NCI-H82 (cell line): ENCODE measurements at regions not wholly inside any gene's neighbourhood (a gene's known extent, or its start where the extent isn't known, plus 50 kb on each side); places are given as distances from the start of the nearest gene placed in this dataset.

Experiments used
- DNase-seq: peaks from one replicate; lab custom pipeline; 2025; lab: John Stamatoyannopoulos, UW

DNA sequence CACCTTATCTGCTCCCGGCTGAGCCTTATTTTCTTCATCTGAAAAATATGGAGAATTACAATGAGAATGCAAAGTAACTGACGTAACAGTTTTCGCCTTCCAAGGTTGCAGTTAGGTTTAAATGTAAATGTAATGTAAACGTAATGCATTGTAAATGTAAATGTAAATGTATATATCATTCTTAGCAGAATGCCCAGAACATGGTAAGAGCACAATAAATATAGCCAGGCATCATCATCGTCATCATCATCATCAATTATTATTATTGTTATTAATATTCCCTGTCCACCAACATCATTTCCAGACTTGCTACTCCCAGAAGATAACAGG lies 770.0 kb downstream of the MED13L start:
- no peak for DNase-seq

DNA sequence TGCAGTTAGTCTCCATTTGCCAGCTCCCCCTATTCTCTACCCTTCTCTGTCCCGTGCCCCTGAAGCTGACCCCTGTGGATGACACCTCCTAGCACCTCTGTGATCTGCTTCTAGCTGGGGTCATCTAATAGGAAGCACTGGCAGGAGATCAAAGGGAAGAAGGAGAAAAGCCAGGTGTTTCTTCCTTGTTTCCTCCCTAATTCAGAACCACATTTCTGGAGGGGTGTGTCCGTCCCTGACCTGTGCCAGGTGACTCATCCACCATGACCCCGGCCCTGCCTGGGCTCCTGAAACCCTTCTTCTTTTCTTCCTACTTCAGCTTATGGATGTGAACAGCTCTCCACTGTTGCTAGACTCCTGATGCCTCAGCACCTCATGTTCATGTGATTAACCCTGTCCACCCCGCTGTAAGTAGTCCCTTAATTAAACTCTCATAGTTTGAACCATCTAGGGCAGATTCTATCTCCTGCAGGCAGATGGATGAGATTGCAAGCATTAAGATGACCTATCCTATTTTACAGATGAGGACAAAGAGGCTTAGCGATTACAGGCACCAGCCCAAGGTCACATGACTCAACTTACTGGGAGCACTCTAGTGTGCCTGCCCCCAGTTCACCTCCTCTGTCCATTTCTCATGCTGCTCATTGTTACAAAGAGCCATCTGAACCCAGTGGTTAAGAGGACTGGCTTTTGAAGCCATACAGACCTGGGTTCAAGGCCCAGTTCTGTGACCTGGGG lies 770.5 kb downstream of the MED13L start:
- DNase-seq: peak; percentile 71

DNA sequence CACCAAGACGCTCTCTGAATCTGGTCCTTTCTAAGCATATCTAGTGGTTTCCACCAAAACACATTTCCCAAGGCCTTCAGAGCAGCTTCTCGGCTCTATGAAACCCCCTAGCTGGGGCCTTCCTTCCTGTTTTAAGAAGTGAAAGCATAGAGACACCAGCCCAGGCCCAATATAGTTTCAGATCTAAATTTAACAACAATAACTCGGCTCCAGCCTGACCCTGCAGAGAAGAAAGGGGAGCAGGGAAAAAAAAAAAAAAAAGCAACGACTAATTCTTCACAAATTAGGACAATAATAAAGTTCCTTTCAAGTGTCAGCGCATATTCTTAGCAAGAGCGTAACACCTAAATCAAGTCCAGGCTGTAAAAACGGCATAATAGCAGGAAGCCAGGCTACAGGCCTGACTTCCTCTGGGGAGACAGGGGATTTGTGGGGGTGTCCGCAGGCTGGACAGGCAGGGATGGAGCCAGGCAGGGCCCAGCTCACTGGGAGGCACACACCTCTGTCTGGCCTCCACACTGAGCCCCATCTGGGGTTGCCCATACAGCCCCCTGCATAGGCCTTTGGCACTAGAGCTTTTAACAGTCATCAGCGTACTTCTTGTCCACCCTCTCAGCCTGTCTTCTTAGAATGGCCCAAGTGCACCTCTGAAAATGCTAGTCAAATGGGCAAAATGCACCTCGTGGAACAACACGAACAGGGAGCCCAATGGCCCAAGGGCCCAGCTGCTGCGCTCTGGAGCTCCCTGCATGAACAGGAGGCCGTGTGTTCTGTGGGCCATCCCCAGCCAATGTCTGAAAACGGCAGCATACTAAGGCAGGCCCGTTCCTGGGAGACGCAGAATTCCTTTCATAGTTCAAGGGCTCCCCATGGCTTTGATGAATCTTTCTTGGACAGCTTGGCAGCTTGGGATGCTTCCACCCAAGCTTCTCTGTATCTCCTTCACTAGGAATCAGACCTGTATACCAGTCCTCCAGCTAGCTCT lies 772.9 kb downstream of the MED13L start:
- DNase-seq: no peak

GRCh38 chr12:115500872-115501271 lies 776.6 kb downstream of the MED13L start:
- DNase-seq: no peak

GRCh38 chr12:115495300-115495699 lies 782.2 kb downstream of the MED13L start:
- no peak for DNase-seq

DNA sequence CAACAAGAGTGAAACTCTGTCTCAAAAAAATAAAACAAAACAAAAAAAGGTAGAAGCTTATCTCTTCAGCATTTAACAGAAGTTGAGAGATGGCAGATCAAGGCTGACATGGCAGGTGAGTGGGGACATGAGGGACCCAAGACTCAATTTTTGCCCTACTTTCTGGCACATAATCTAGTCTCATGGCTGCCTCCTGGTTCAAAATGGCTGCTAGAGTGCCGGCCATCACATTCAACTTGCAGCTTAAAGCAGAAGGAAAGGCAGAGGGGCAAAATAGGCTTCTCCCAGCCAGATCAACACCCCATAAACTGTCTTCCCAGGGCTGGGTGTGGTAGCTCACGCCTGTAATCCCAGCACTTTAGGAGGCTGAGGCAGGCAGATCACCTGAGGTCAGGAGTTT lies 784.9 kb downstream of the MED13L start:
- no peak for DNase-seq

DNA sequence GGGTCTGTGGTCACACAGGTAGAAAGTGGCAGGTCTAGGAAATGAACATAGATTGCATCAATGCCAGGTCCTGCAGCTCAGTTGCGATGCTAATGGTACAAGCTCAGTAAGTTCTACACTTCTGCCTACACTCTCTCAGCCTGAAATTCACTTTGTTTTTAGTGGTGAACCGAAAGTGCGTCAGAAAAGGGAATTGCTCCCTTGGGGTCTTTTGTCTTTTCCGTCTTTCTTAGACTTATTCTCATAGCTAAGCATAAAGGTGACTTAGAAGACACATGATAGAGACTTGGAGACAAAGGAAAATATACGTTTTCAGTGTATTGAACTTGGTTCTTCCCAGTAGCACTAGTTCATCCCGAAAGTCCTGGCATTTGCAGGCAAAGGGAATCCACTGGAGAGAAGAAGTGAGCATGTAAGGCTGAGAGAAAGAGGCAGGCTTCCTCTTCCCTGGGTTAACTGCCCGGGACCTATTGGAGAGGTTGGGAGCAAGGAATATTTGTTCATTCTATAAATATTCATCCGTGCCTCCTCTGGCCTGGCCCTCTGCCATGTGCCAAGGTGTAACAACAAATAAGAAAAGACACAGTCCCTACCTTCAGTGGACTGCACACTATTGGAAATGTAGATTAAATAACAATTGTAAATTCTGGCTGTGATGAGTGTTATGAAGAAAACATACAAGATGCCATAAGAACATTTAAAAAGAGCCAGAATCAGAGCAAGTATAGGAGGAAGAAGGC lies 785.8 kb downstream of the MED13L start:
- DNase-seq: no peak

- no peak for DNase-seq
Observed at GRCh38 chr12:115489253-115489652, 788.2 kb downstream of the MED13L start.

- no peak for DNase-seq
Observed at GRCh38 chr12:115485967-115486366, 791.5 kb downstream of the MED13L start.

- no peak for DNase-seq
Observed at GRCh38 chr12:115485503-115485902, 792.0 kb downstream of the MED13L start.

- no peak for DNase-seq
Observed at GRCh38 chr12:115482943-115483342, 794.5 kb downstream of the MED13L start.

DNA sequence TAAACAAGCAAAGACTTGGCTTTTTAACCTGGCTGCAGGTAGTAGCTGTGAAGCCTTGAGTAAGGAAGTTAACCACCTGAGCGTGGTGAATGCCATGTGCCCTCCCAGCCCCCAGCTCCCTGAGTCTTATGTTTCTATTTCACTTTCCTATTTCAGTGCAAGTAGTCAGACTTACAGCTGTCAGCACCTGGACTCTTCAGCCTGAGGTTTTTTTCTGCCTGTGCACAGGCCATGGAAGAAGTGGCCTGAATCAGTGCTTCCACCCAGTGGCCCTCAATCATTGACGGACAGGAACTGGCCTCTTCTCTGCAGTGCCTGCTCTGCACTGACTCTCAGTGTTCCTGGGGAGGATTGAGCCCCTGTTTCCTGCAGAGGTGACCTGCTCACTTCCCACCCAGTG lies 796.4 kb downstream of the MED13L start:
- no peak for DNase-seq

GRCh38 chr12:115478505-115478904 lies 794.5 kb upstream of the TBX3 start:
- no peak for DNase-seq

DNA sequence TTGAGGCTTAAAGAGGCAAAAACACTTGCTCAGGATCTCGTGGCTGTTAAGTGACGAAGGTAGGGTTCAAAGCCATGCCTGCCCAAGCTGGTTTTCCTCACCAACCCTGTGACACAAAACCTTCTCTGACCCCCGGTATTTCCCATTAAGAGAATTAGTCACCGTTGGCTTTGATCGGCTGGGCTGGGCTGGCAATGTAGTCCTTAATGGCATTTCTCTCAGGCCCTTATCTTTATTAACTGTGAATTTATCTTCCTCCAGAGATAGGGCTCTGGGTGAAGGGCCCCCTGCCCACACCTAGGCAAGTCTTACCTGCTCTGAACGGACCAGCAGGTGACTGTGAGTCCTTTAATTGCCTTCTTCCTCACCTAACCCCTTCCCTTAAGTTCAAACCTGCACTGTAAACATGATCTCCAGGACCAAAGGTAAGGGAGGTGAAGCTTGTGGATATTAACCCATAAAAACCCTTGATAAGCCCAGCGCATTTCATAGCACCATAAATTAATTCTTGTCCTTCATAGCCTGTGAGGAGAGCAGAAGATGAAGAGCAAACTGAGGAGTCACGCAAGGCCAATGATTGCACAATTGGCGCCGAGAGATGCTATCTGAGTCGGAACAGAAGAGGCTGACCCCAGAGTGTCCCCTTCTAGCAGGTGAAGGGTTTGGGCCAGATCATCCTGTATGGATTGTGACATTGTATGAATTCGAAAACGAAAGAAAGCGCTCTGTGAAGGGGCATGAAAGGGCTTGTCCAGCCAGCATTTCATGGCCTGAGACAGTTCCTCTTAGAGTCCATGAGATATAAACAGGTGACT lies 790.8 kb upstream of the TBX3 start:
- DNase-seq: no peak

GRCh38 chr12:115473257-115473956 lies 789.4 kb upstream of the TBX3 start:
- DNase-seq: no peak

- no peak for DNase-seq
Observed at GRCh38 chr12:115472852-115473251, 788.9 kb upstream of the TBX3 start.

DNA sequence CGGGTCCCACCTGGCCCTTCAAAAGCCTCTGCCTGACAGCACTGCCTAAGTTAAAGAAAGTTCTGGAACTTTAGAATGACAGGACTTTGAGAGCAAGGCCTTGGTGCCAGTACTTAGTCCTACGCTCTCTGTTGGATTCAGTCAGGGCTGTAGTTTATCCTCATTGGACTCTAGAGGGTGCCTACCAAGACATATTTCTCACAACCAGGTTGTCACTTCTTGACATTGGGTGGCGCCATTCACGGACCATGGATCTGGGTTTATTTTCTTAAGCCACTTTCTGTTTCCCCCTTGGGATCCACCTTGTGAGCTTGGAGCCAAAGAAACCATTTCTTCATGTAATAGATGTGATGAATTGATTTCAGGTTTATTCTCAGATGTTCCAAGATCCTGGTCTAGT lies 787.0 kb upstream of the TBX3 start:
- DNase-seq: no peak

DNA sequence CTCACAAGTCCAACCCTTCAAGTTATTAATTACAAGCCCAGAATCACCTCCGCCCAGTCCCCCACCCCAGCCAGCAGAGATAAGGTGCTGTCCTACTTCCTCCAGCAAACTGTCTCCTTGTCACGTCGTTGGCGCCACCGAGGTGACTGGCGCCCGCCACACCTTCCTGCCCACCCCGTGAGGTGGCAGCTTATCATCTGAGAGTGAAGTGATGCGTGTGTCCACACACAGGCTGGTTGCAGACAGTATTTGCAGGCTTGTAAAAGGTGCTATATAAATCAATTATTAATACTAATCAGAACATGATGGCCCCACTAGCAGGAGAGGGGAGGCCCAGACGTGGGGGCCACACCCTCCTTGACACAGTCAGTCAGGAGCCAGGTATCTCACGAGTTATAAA lies 786.6 kb upstream of the TBX3 start:
- no peak for DNase-seq

- DNase-seq: peak; percentile 10
Observed at GRCh38 chr12:115468087-115468510, 784.1 kb upstream of the TBX3 start.

DNA sequence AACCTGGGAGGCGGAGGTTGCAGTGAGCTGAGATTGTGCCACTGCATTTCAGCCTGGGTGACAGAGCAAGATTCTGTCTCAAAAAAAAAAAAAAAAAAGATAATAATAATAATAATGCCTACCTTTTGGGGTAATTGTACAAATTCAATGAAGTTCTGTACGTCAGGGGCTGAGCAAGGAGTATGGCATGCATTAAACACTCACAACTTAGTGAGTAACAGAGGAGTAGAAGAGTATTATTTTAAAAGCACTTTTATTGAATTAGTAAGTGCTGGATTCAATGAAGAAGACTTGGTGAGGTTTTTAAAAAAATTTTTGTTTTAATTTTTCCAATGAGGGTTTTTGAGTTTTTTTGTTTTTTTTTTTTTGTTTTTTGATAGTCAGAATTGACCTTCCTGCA lies 783.6 kb upstream of the TBX3 start:
- no peak for DNase-seq

DNA sequence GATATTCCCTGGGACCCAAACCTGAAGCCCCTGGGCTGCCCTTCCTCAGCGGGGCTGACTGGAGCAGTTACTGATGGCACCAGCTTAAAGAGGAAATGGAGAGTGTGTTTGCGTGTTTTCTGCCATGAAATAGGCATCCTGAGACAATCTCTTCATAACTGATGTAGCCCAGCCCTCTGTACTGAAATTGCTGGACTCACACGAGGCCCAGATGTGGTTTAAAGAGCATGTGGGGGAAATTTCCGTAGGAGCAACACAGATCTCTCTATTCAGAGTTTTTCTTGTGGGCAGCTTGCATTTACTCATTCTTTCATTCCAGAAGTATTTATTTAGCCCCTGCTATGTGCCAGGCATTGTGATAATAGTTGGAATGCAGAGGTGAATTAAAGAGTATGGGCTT lies 782.1 kb upstream of the TBX3 start:
- no peak for DNase-seq
